ENCODE measurements at regions not wholly inside any gene's neighbourhood (a gene's known extent, or its start where the extent isn't known, plus 50 kb on each side); places are given as distances from the start of the nearest gene placed in this dataset.

DNA sequence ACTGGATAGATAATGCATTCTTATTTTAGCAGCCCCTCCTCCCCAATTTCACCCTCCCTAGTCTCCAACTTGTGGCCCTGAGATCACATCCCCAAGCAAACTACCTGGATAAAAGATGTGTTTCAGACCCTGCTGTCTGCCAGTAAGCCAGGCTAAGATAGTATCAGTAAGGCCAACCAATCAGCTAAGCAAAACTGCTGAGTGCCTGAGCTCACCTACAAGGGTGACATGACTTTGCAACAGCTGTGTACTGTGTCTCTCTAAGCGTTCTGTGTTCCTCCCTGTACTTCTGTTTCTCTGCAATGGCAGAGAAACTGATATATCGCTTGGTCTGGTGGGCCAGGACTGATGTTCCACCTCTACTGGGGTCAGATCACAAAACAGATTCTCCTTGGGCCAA lies 224.9 kb downstream of the BTG1 start:
- H3K36me3 ChIP-seq (ENCODE audit: control insufficient read depth in 4 of 4, insufficient read depth in 4 of 4, low read length in 4 of 4) = no peaks in the 10 kb centered on the region
- H3K4me3 ChIP-seq = no peak overlapping the region
- TF ChIP-seq, protein P1, sequence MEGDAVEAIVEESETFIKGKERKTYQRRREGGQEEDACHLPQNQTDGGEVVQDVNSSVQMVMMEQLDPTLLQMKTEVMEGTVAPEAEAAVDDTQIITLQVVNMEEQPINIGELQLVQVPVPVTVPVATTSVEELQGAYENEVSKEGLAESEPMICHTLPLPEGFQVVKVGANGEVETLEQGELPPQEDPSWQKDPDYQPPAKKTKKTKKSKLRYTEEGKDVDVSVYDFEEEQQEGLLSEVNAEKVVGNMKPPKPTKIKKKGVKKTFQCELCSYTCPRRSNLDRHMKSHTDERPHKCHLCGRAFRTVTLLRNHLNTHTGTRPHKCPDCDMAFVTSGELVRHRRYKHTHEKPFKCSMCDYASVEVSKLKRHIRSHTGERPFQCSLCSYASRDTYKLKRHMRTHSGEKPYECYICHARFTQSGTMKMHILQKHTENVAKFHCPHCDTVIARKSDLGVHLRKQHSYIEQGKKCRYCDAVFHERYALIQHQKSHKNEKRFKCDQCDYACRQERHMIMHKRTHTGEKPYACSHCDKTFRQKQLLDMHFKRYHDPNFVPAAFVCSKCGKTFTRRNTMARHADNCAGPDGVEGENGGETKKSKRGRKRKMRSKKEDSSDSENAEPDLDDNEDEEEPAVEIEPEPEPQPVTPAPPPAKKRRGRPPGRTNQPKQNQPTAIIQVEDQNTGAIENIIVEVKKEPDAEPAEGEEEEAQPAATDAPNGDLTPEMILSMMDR (IDR thresholded peaks at IDR 0.05; ENCODE audit: control extremely low read depth, extremely low read depth) = no peak
- H3K9me3 ChIP-seq (ENCODE audit: control insufficient read depth in 4 of 4, insufficient read depth in 3 of 4, low read length in 3 of 4) = no peaks in the 10 kb centered on the region
- WGBS, 2 donors = 78 to 95% methylated on average over 2 of the region's 2 CpGs
- no peak overlapping the region for H3K9ac ChIP-seq (ENCODE audit: insufficient read depth in 1 of 2, low read length in 2 of 2)
- H3K27me3 ChIP-seq (ENCODE audit: control insufficient read depth in 3 of 3, insufficient read depth in 3 of 3, low read length in 2 of 3) = no peaks in the 10 kb centered on the region
- no peak for ATAC-seq (ENCODE audit: insufficient read depth, low FRiP score)
- H3K27ac ChIP-seq (ENCODE audit: low read depth in 1 of 2, low read length in 1 of 2) = no peak overlapping the region
- peaks cover 0 to 7% (median 2%) of the 10 kb centered on the region in 5 donors for H3K4me1 ChIP-seq (ENCODE audit: control insufficient read depth in 5 of 5, insufficient read depth in 5 of 5, low read length in 5 of 5)
- no peak for DNase-seq

DNA sequence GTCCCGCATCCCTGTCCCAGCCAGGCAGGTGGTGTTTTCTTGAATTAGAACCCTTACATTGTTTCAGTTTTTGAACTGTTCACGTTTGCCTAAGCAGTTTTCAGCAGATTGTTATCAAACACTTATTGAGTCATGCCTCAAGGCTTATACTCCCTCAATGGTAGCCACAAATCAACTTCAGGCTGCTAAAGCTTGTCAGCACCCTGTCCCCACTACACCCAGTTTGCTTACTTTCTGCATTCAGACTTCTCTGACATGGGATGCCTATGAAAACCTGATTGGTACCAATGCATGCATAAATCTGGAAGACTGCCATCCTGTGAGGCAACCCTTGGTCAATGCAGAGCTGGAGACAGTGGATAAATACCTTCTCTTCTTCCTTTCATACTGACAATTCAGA lies 225.4 kb downstream of the BTG1 start:
- DNase-seq (no peak), ATAC-seq (ENCODE audit: insufficient read depth, low FRiP score) (no peak)
- no peaks in the 10 kb centered on the region for H3K36me3 ChIP-seq (ENCODE audit: control insufficient read depth in 4 of 4, insufficient read depth in 4 of 4, low read length in 4 of 4)
- H3K4me1 ChIP-seq (ENCODE audit: control insufficient read depth in 5 of 5, insufficient read depth in 5 of 5, low read length in 5 of 5) = peaks cover 0 to 7% (median 2%) of the 10 kb centered on the region in 5 donors
- TF ChIP-seq, protein P1 (IDR thresholded peaks at IDR 0.05; ENCODE audit: control extremely low read depth, extremely low read depth) = no peak
- no peaks in the 10 kb centered on the region for H3K9me3 ChIP-seq (ENCODE audit: control insufficient read depth in 4 of 4, insufficient read depth in 3 of 4, low read length in 3 of 4)
- no peak overlapping the region for H3K27ac ChIP-seq (ENCODE audit: low read depth in 1 of 2, low read length in 1 of 2)
- H3K27me3 ChIP-seq (ENCODE audit: control insufficient read depth in 3 of 3, insufficient read depth in 3 of 3, low read length in 2 of 3) = no peaks in the 10 kb centered on the region
- 75 to 83% methylated on average over 2 of the region's 2 CpGs for WGBS, 2 donors
- H3K4me3 ChIP-seq = no peak overlapping the region
- no peak overlapping the region for H3K9ac ChIP-seq (ENCODE audit: insufficient read depth in 1 of 2, low read length in 2 of 2)

DNA sequence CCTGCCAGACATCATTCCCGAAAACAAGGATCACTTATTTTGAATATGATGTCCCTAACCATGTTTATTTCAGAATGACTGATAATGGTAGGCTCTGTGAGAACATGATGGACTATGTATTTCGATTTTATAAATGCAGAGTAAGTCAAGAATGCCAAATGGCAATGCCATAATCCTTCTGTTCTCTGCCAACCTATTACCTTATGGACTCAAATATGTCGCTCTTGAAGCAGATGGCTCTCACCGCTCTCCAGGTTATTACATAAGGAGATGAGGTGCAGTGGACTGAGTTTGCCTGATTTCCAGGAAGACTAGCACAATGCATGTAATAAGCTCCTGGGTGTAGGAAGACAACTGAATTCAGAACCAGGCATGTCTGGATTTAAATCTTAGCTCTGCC lies 227.2 kb downstream of the BTG1 start:
- TF ChIP-seq, protein P1 (IDR thresholded peaks at IDR 0.05; ENCODE audit: control extremely low read depth, extremely low read depth) = no peak
- Histone ChIP-seq H3K36me3 (ENCODE audit: control insufficient read depth in 4 of 4, insufficient read depth in 4 of 4, low read length in 4 of 4) (no peaks in the 10 kb centered on the region), H3K9ac (ENCODE audit: insufficient read depth in 1 of 2, low read length in 2 of 2) (no peak overlapping the region), H3K9me3 (ENCODE audit: control insufficient read depth in 4 of 4, insufficient read depth in 3 of 4, low read length in 3 of 4) (no peaks in the 10 kb centered on the region), H3K27ac (ENCODE audit: low read depth in 1 of 2, low read length in 1 of 2) (no peak overlapping the region), H3K27me3 (ENCODE audit: control insufficient read depth in 3 of 3, insufficient read depth in 3 of 3, low read length in 2 of 3) (no peaks in the 10 kb centered on the region), H3K4me3 (no peak overlapping the region), H3K4me1 (ENCODE audit: control insufficient read depth in 5 of 5, insufficient read depth in 5 of 5, low read length in 5 of 5) (peaks cover 0 to 7% (median 0%) of the 10 kb centered on the region in 5 donors)
- 92 to 93% methylated on average over 4 of the region's 4 CpGs for WGBS, 2 donors
- ATAC-seq (ENCODE audit: insufficient read depth, low FRiP score) (no peak), DNase-seq (no peak)

DNA sequence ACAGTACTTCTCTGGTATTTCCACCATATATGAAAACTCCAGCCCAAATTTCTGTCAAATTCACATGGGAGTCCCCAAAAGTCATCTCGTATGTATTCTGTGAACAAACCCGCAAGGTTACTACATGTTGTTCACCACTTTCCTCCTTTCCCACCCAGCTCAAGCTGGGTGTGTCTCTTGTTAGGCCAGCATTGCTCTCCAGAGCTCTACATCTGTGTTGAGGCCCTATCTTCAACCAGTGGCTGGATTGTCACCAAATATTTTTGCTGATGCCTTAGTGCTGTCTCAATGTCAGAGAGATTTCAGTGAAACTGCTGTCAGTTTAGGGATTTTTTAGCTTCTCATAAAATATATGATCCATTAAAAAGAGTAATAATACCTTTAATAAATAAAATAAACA lies 230.9 kb downstream of the BTG1 start:
- Histone ChIP-seq H3K4me3 (no peak overlapping the region), H3K27ac (ENCODE audit: low read depth in 1 of 2, low read length in 1 of 2) (no peak overlapping the region), H3K27me3 (ENCODE audit: control insufficient read depth in 3 of 3, insufficient read depth in 3 of 3, low read length in 2 of 3) (no peaks in the 10 kb centered on the region), H3K9ac (ENCODE audit: insufficient read depth in 1 of 2, low read length in 2 of 2) (no peak overlapping the region), H3K4me1 (ENCODE audit: control insufficient read depth in 5 of 5, insufficient read depth in 5 of 5, low read length in 5 of 5) (no peaks in the 10 kb centered on the region), H3K9me3 (ENCODE audit: control insufficient read depth in 4 of 4, insufficient read depth in 3 of 4, low read length in 3 of 4) (no peaks in the 10 kb centered on the region), H3K36me3 (ENCODE audit: control insufficient read depth in 4 of 4, insufficient read depth in 4 of 4, low read length in 4 of 4) (no peaks in the 10 kb centered on the region)
- TF ChIP-seq, protein P1 (IDR thresholded peaks at IDR 0.05; ENCODE audit: control extremely low read depth, extremely low read depth) = no peak
- 95% methylated on average over 2 of the region's 2 CpGs for WGBS, 2 donors
- DNase-seq (no peak), ATAC-seq (ENCODE audit: insufficient read depth, low FRiP score) (no peak)
